Stimulated activated effector memory CD8-positive, alpha-beta T cell treated with anti-CD3 and anti-CD28 coated beads, Interleukin-12 subunit alpha, Interleukin-12 subunit beta, amount 100 ng/mL, for 72 hours (primary cell): ENCODE measurements at regions not wholly inside any gene's neighbourhood (a gene's known extent, or its start where the extent isn't known, plus 50 kb on each side); places are given as distances from the start of the nearest gene placed in this dataset.

Source experiments
- ATAC-seq: fragments of 150-1000 bp; cut with Tn5 transposase; 2 replicates; pipeline ENCODE4 v1.10.0; 2021
- DNase-seq, 2 donors: peaks; one replicate each; pipeline ENCODE4 v3.0.0; 2021 to 2022; ENCODE audit warnings: low spot score in 2 of 2
- H3K27ac Mint-ChIP-seq: one replicate; pipeline ENCODE4 v1.8.0; 2022; ENCODE audit warnings: mild to moderate bottlenecking, mixed read lengths
- H3K36me3 Mint-ChIP-seq: one replicate; pipeline ENCODE4 v1.8.0; 2022; ENCODE audit warnings: mild to moderate bottlenecking, mixed read lengths
- H3K4me1 Mint-ChIP-seq: one replicate; pipeline ENCODE4 v1.8.0; 2022; ENCODE audit warnings: mixed read lengths
- H3K4me3 Mint-ChIP-seq: one replicate; pipeline ENCODE4 v1.8.0; 2022; ENCODE audit warnings: mild to moderate bottlenecking, mixed read lengths
- H3K9me3 Mint-ChIP-seq: one replicate; pipeline ENCODE4 v1.8.0; 2022; ENCODE audit warnings: mixed read lengths

- Mint-ChIP-seq H3K27ac (no peak overlapping the region), H3K4me1 (no peaks in the 10 kb centered on the region), H3K4me3 (no peak overlapping the region), H3K9me3 (peaks cover 10% of the 10 kb centered on the region), H3K36me3 (no peaks in the 10 kb centered on the region)
- DNase-seq (no peak), ATAC-seq (no peak)
Observed at GRCh38 chr11:79973721-79974617, 533.1 kb upstream of the TENM4 start.

DNA sequence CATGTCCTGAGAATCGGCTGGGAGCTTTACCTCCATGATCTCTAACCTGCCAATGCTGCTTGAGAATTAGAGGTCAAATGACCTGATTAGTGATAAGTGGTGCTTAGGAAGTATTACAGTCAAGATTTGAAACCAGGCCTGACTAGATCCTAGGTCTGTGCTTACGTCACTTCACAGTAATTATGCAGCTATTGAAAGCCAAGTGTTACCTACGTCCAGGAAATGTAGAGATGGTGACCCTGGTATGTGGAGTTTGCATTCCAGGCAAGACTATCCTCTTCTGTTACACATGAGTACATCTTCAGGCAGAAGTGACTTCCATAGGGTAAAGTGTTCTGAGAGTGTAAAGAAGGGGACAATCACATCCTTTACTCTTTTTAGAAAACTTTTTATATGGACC is 530.4 kb upstream of the TENM4 start:
- DNase-seq = no peak
- no peaks in the 10 kb centered on the region for H3K4me1 Mint-ChIP-seq
- peaks cover 14% of the 10 kb centered on the region for H3K9me3 Mint-ChIP-seq
- no peak overlapping the region for H3K27ac Mint-ChIP-seq
- ATAC-seq = no peak
- no peaks in the 10 kb centered on the region for H3K36me3 Mint-ChIP-seq
- no peak overlapping the region for H3K4me3 Mint-ChIP-seq

DNA sequence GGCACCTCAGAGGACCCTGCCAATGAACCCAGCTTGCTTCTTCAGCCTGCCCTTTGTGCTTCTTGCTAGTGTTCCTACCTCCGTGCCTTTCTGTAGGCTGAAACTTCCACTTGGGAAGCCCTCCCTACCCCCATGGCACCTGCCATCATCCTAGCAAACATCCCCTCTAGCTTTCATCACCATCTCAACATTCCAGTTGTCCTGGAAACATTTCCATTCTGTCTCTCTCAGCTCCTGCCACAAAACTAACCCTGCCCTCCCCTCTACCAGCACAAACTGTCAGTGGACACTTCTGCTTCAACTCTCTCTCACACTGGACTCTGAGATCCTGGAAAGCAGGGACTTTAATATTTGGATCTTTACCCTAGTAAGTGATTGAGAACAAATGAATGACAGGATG is 525.8 kb upstream of the TENM4 start:
- peaks cover 17% of the 10 kb centered on the region for H3K9me3 Mint-ChIP-seq
- no peak overlapping the region for H3K4me3 Mint-ChIP-seq
- H3K36me3 Mint-ChIP-seq = no peaks in the 10 kb centered on the region
- DNase-seq (no peak), ATAC-seq (no peak)
- no peaks in the 10 kb centered on the region for H3K4me1 Mint-ChIP-seq
- no peak overlapping the region for H3K27ac Mint-ChIP-seq

- Mint-ChIP-seq H3K9me3 (peaks cover 17% of the 10 kb centered on the region), H3K36me3 (no peaks in the 10 kb centered on the region)
- ATAC-seq = no peak
Observed at GRCh38 chr11:79963856-79964645, 523.2 kb upstream of the TENM4 start.

DNA sequence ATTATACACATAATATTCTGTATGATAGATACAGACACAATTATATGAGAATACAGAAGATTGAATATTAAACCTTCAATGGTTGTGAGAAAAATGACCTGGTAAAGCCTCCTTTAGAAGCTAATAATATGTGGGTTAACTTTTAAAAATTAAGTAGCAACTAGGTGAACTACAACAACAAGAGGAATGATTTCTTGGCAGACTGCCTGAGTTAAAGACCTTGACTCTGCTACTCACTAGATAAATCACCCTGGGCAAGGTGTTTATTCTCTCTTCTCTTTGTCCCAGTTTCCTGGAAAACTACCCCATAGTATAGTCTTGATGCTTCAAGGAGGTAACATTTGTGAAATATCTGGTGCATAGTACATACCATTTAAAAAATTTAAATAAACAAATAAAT is 519.6 kb upstream of the TENM4 start:
- H3K27ac Mint-ChIP-seq = no peak overlapping the region
- H3K4me1 Mint-ChIP-seq = no peaks in the 10 kb centered on the region
- DNase-seq (no peak), ATAC-seq (no peak)
- H3K9me3 Mint-ChIP-seq = peaks cover 19% of the 10 kb centered on the region
- H3K36me3 Mint-ChIP-seq = no peaks in the 10 kb centered on the region
- H3K4me3 Mint-ChIP-seq = no peak overlapping the region

More at GRCh38 chr11:79963856-79964645, 523.2 kb upstream of the TENM4 start:
- Mint-ChIP-seq H3K27ac (no peak overlapping the region), H3K4me3 (no peak overlapping the region), H3K4me1 (no peaks in the 10 kb centered on the region)
- DNase-seq = no peak

GRCh38 chr11:79959318-79959717 is 518.5 kb upstream of the TENM4 start:
- ATAC-seq (no peak), DNase-seq (no peak)
- Mint-ChIP-seq H3K4me1 (no peaks in the 10 kb centered on the region), H3K9me3 (peaks cover 23% of the 10 kb centered on the region), H3K36me3 (no peaks in the 10 kb centered on the region), H3K4me3 (no peak overlapping the region), H3K27ac (no peak overlapping the region)

- Mint-ChIP-seq H3K27ac (no peak overlapping the region), H3K36me3 (no peaks in the 10 kb centered on the region), H3K9me3 (peaks cover 26% of the 10 kb centered on the region), H3K4me1 (no peaks in the 10 kb centered on the region), H3K4me3 (no peak overlapping the region)
- ATAC-seq (no peak), DNase-seq (no peak)
Observed at GRCh38 chr11:79957702-79958101, 516.9 kb upstream of the TENM4 start.

- Mint-ChIP-seq H3K36me3 (no peaks in the 10 kb centered on the region), H3K4me3 (no peak overlapping the region), H3K9me3 (peaks cover 21% of the 10 kb centered on the region), H3K27ac (no peak overlapping the region), H3K4me1 (no peaks in the 10 kb centered on the region)
- ATAC-seq = no peak
- no peak for DNase-seq
Observed at GRCh38 chr11:79956061-79956460, 515.2 kb upstream of the TENM4 start.

DNA sequence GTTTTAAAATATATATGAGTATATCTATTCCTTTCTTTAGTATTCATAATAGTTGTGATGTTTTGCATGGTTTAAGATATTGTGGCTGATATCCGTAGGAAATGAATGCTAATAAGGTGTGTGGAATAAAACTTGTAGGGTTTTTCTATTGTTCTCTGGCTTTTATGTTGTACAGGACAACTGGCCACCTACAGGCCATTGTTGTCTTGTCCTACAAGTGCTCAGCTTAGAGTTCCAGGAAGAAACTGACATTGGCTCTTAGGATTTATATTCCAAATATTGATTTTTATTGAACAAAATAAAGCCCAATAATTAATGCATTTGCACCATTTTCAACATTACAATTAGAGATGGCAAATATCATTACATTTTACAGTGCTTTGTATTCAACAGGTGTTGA is 512.8 kb upstream of the TENM4 start:
- DNase-seq (no peak), ATAC-seq (no peak)
- Mint-ChIP-seq H3K4me1 (no peaks in the 10 kb centered on the region), H3K27ac (no peak overlapping the region), H3K36me3 (no peaks in the 10 kb centered on the region), H3K9me3 (peaks cover 25% of the 10 kb centered on the region), H3K4me3 (no peak overlapping the region)

DNA sequence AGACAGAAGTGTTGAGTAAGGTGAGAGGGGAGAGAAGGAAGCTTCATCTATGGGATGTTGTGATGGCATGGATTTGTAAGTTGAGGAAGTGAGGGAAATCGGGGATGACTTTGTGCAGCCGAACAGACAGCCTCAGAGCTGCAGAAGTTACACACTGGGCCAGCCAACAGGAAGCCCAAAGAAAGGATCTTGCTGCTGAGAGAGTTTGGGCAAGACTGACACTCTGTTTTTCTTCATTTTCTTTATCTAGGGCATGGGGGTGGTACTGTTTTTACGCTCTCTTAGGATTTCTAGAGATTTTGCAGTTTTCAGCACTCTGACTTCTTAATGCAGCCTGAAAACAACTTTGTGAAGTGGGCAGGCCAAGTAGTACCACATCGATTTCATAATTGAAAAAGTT is 509.9 kb upstream of the TENM4 start:
- ATAC-seq (no peak), DNase-seq (no peak)
- Mint-ChIP-seq H3K4me1 (no peaks in the 10 kb centered on the region), H3K9me3 (peaks cover 15% of the 10 kb centered on the region), H3K36me3 (no peaks in the 10 kb centered on the region), H3K4me3 (no peak overlapping the region), H3K27ac (no peak overlapping the region)

DNA sequence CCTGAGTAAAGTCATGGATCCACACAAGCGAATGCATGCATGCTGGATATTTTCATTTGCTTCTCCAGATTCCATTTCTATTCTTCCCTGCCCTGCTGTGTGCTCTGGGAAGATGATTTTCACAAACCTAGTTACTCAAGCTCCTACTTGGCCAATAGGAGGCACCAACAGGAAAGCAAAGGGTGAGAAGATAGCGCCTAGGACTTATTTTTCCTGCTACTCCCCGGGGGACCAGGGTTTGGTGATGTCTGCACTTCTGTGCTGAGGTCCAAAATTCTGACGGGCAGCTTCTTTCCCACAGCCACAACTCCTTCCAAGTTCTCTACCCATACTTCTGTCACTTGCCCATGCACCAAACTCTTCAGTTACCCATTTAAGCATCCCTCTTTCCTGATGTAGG is 509.3 kb upstream of the TENM4 start:
- peaks cover 13% of the 10 kb centered on the region for H3K9me3 Mint-ChIP-seq

GRCh38 chr11:79949574-79949973 is 508.7 kb upstream of the TENM4 start:
- DNase-seq (no peak), ATAC-seq (no peak)
- Mint-ChIP-seq H3K9me3 (peaks cover 12% of the 10 kb centered on the region), H3K36me3 (no peaks in the 10 kb centered on the region), H3K4me3 (no peak overlapping the region), H3K4me1 (no peaks in the 10 kb centered on the region), H3K27ac (no peak overlapping the region)

More for the DNA sequence above, 509.3 kb upstream of the TENM4 start:
- ATAC-seq = no peak
- Mint-ChIP-seq H3K27ac (no peak overlapping the region), H3K4me3 (no peak overlapping the region), H3K4me1 (no peaks in the 10 kb centered on the region), H3K36me3 (no peaks in the 10 kb centered on the region)
- no peak for DNase-seq

- Mint-ChIP-seq H3K27ac (no peak overlapping the region), H3K4me3 (no peak overlapping the region), H3K4me1 (no peaks in the 10 kb centered on the region), H3K36me3 (no peaks in the 10 kb centered on the region), H3K9me3 (peaks cover 13% of the 10 kb centered on the region)
- ATAC-seq (no peak), DNase-seq (no peak)
Observed at GRCh38 chr11:79942646-79943045, 501.8 kb upstream of the TENM4 start.

DNA sequence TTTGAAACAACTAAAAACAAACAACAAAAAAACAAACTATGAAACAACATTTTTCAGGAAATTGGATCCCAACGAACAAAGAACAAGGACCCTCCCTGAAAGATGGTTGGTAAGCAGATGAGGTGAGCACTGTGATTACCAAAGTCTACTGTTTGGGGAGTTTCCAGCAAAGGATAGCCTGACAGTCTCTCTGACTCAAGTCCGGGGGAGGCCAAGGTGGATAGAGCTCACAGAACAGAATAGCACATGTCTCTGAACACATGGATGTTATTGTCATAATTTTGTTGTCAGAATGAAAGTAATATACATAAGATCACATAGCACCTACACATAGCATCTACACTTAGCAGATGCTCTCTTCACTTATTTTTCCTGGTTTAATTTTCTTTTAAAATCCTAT is 501.3 kb upstream of the TENM4 start:
- no peak for ATAC-seq
- Mint-ChIP-seq H3K36me3 (no peaks in the 10 kb centered on the region), H3K4me3 (no peak overlapping the region), H3K9me3 (peaks cover 13% of the 10 kb centered on the region), H3K27ac (no peak overlapping the region), H3K4me1 (no peaks in the 10 kb centered on the region)
- DNase-seq = no peak

DNA sequence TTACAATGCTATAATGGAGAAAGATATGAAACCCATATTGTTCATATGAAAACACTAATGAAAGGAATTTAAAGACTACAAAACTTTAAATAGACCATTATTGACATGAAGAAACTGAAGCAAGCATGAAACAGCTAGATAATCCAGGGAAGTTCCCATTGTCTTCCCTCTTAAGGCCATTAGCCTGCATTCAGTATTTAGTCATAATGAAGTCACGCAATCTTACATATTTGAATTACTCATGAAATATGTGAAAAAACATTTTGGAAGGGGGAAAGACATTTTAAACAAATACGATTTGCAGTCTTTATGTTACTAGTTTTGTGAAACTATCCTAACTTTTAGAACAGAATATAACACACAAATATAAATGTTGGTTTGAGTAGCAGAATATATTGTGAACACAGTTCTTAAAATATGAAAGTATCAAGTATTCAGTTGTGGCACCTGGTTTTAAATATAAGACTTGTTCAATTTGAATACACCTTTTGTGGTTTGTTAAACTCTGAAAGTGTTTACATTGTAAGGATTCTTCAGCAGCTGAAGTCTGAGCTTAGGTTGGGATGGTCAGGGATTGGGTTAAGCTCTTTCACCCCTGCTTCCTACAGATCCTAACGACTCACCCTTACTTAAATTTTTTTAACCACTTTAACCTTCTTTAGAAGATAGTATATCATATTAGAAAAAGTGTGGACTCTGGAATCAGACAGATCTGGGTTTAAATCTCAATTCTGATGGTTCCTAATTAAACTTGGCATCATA is 500.3 kb upstream of the TENM4 start:
- Mint-ChIP-seq H3K4me1 (no peaks in the 10 kb centered on the region), H3K9me3 (peaks cover 13% of the 10 kb centered on the region), H3K27ac (no peak overlapping the region), H3K4me3 (no peak overlapping the region), H3K36me3 (no peaks in the 10 kb centered on the region)
- ATAC-seq = no peak
- DNase-seq = no peak
